ENCODE measurements at regions not wholly inside any gene's neighbourhood (a gene's known extent, or its start where the extent isn't known, plus 50 kb on each side); places are given as distances from the start of the nearest gene placed in this dataset.

DNA sequence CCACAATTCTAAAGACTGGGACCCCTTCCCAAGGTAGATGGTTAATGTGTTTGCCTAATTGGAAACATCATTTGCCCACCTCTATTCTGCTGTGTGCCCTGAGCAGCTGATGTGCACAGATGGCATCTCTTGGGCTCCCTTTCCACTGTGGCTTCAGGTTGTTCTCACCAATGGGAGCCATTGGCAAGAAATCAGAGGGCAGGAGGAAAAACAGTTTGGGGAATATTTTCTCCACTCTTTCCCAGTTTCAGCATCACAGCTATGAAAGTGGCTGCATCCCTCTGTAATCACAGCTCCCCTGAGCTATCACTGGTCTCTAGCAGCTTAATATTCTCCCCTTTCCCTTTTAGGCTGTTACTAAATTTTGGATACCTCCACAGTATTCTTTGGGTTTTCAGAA lies 911.6 kb upstream of the SEMA6A start:
- TF ChIP-seq, protein P1, sequence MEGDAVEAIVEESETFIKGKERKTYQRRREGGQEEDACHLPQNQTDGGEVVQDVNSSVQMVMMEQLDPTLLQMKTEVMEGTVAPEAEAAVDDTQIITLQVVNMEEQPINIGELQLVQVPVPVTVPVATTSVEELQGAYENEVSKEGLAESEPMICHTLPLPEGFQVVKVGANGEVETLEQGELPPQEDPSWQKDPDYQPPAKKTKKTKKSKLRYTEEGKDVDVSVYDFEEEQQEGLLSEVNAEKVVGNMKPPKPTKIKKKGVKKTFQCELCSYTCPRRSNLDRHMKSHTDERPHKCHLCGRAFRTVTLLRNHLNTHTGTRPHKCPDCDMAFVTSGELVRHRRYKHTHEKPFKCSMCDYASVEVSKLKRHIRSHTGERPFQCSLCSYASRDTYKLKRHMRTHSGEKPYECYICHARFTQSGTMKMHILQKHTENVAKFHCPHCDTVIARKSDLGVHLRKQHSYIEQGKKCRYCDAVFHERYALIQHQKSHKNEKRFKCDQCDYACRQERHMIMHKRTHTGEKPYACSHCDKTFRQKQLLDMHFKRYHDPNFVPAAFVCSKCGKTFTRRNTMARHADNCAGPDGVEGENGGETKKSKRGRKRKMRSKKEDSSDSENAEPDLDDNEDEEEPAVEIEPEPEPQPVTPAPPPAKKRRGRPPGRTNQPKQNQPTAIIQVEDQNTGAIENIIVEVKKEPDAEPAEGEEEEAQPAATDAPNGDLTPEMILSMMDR (IDR thresholded peaks at IDR 0.05), result no peak
- no peak for TF ChIP-seq POLR2A (IDR thresholded peaks at IDR 0.05)

All from thyroid gland (tissue), 4 donors.